ENCODE measurements at regions not wholly inside any gene's neighbourhood (a gene's known extent, or its start where the extent isn't known, plus 50 kb on each side); places are given as distances from the start of the nearest gene placed in this dataset.

DNA sequence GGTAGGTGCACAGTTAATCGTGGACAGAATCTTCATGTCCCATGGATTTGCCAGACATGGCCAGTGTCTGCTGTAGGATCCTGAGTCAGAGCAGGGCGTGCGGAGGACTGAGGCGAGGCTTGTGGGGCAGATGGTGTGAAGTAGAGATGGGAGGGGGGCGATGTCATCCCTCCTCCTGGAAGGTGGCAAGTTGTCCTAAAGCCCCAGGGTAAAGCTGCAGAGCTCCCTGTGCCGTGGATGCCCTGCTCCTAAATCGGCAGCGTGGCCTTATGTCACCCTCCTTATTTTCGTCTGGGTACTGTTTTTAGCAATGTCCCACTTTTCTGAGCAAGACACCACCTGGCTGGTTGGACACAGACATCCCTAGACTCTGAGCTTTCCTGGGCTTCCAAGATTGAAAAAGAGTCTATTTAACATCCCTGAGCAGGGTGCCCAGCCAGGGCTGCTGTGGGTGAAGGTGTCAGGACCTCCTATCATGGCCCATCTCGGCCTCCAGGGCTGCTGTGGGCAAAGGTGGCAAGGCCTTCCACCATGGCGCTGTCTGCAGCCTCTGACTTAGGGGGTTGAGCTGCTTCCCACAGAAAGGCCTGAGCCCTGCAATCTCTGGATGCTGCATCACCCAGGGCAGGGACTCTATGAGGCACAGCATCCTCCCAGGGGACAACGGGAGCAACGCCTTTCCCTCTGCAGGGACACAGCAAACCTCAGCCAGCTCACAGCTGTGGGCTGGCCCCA, 145.4 kb downstream of the TTLL2 start:
- no peak for DNase-seq

DNA sequence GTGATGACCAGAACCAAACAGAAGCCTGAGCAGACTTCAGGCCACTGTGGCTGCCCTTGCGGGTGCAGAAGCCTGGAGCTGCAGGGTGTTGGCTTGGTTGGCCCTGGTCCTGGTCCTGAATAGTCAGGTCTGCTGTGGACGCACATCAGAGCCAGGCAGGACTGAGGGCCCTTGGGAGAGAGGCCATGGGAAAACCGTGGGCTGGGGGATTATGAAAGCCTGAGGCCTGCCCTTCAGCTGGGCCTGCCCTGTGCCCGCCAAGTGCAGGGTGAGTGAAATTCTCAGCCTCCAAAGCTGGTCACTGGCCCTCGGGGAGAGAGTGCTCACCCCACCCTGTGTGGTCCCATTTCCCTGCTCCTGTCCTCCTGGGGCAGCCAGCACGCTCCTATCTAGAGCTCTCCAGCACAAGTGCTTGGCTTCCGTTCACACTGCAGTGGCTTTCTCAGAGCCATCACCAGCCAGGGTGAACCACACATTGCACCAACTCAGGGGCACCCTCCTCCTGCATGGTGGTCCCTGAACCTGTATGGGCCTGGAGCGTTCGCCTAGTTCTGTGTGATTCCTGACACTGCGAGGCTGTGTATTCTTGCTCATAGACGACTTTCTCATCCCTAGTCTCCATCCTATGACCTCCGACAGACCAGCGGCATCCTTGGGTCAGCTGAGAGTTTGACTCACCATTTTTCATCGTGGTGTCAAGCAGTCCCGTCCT, 146.1 kb downstream of the TTLL2 start:
- 79 to 83% methylated on average over 10 to 15 of the region's 15 CpGs for WGBS, 2 donors
- TF ChIP-seq, protein P1, sequence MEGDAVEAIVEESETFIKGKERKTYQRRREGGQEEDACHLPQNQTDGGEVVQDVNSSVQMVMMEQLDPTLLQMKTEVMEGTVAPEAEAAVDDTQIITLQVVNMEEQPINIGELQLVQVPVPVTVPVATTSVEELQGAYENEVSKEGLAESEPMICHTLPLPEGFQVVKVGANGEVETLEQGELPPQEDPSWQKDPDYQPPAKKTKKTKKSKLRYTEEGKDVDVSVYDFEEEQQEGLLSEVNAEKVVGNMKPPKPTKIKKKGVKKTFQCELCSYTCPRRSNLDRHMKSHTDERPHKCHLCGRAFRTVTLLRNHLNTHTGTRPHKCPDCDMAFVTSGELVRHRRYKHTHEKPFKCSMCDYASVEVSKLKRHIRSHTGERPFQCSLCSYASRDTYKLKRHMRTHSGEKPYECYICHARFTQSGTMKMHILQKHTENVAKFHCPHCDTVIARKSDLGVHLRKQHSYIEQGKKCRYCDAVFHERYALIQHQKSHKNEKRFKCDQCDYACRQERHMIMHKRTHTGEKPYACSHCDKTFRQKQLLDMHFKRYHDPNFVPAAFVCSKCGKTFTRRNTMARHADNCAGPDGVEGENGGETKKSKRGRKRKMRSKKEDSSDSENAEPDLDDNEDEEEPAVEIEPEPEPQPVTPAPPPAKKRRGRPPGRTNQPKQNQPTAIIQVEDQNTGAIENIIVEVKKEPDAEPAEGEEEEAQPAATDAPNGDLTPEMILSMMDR (IDR thresholded peaks at IDR 0.05) = no peak
- TF ChIP-seq POLR2A (IDR thresholded peaks at IDR 0.05) = no peak
- ATAC-seq (no peak), DNase-seq (no peak)
- Histone ChIP-seq H3K36me3 (replicated peaks in 1 of 2; ENCODE audit: insufficient read depth in 1 of 2, low read depth in 2 of 2) (no peaks in the 10 kb centered on the region), H3K27me3 (no peaks in the 10 kb centered on the region), H3K27ac (no peak overlapping the region), H3K4me1 (no peaks in the 10 kb centered on the region), H3K4me3 (no peak overlapping the region), H3K9me3 (no peaks in the 10 kb centered on the region)
- intact Hi-C loops (cut with DNase I) = no loop called here

More for the DNA sequence above, 145.4 kb downstream of the TTLL2 start:
- H3K27me3 ChIP-seq = no peaks in the 10 kb centered on the region
- H3K9me3 ChIP-seq = no peaks in the 10 kb centered on the region
- 78 to 81% methylated on average over 12 to 13 of the region's 13 CpGs for WGBS, 2 donors
- intact Hi-C loops (cut with DNase I) = no loop called here
- no peak overlapping the region for H3K27ac ChIP-seq
- no peaks in the 10 kb centered on the region for H3K4me1 ChIP-seq
- no peak overlapping the region for H3K4me3 ChIP-seq
- H3K36me3 ChIP-seq (replicated peaks in 1 of 2; ENCODE audit: insufficient read depth in 1 of 2, low read depth in 2 of 2) = no peaks in the 10 kb centered on the region
- TF ChIP-seq, protein P1 (IDR thresholded peaks at IDR 0.05) = no peak
- no peak for TF ChIP-seq POLR2A (IDR thresholded peaks at IDR 0.05)
- ATAC-seq = no peak

DNA sequence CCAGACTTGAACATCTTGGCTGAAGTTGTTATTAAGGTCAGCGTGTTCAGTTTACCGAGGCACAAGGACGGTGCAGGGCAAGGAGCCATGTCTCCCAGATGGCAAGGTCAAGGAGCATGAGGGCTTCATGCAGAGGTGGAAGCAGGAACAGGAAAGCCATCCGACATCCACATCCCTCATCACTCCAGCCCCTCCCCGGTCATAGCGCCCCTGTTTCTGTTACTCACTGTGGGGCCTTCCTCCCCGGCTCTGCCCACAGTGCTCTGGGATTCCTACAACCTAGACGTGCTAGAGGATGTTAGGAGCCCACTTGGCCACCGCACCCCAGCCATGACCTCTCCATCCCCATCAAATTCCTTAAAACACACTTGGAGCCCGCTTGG, 146.7 kb downstream of the TTLL2 start:
- H3K27ac ChIP-seq = no peak overlapping the region
- H3K4me3 ChIP-seq = no peak overlapping the region
- no peaks in the 10 kb centered on the region for H3K9me3 ChIP-seq
- no peak for DNase-seq
- TF ChIP-seq, protein P1 (IDR thresholded peaks at IDR 0.05) = no peak
- TF ChIP-seq POLR2A (IDR thresholded peaks at IDR 0.05) = no peak
- 77 to 82% methylated on average over 10 of the region's 10 CpGs for WGBS, 2 donors
- no peaks in the 10 kb centered on the region for H3K4me1 ChIP-seq
- intact Hi-C loops (cut with DNase I) = no loop called here
- no peaks in the 10 kb centered on the region for H3K27me3 ChIP-seq
- H3K36me3 ChIP-seq (replicated peaks in 1 of 2; ENCODE audit: insufficient read depth in 1 of 2, low read depth in 2 of 2) = no peaks in the 10 kb centered on the region
- no peak for ATAC-seq

DNA sequence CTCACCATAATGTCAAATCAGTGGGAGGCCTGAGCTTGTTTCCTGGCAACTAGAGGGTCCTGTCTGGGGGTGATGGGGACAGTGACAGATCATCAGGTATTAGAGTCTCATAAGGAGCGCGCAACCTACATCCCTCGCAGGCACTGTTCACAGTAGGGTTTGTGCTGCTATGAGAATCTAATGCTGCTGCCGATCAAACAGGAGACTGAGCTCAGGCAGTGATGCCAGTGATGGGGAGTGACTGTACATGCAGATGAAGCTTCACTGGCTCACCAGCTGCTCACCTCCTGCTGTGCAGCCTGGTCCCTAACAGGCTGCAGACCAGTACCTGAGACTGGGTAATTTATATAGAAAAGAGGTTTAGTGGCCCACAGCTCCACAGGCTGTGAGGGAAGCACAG, 147.3 kb downstream of the TTLL2 start:
- ATAC-seq (no peak), DNase-seq (no peak)
- H3K4me1 ChIP-seq = no peaks in the 10 kb centered on the region
- no peak for TF ChIP-seq POLR2A (IDR thresholded peaks at IDR 0.05)
- TF ChIP-seq, protein P1 (IDR thresholded peaks at IDR 0.05) = no peak
- no peak overlapping the region for H3K4me3 ChIP-seq
- no peaks in the 10 kb centered on the region for H3K27me3 ChIP-seq
- no peak overlapping the region for H3K27ac ChIP-seq
- no peaks in the 10 kb centered on the region for H3K36me3 ChIP-seq (replicated peaks in 1 of 2; ENCODE audit: insufficient read depth in 1 of 2, low read depth in 2 of 2)
- 94 to 96% methylated on average over 4 of the region's 4 CpGs for WGBS, 2 donors
- intact Hi-C loops (cut with DNase I) = no loop called here
- no peaks in the 10 kb centered on the region for H3K9me3 ChIP-seq
